HG02885 (cell line): ENCODE measurements at regions not wholly inside any gene's neighbourhood (a gene's known extent, or its start where the extent isn't known, plus 50 kb on each side); places are given as distances from the start of the nearest gene placed in this dataset.

ENCODE experiments used
- ATAC-seq: cut with Tn5 transposase; IDR thresholded peaks from one replicate; pipeline ENCODE4 v1.9.1; 2021; ENCODE audit warnings: mild to moderate bottlenecking; ENCODE audit not compliant: unreplicated experiment, poor library complexity

DNA sequence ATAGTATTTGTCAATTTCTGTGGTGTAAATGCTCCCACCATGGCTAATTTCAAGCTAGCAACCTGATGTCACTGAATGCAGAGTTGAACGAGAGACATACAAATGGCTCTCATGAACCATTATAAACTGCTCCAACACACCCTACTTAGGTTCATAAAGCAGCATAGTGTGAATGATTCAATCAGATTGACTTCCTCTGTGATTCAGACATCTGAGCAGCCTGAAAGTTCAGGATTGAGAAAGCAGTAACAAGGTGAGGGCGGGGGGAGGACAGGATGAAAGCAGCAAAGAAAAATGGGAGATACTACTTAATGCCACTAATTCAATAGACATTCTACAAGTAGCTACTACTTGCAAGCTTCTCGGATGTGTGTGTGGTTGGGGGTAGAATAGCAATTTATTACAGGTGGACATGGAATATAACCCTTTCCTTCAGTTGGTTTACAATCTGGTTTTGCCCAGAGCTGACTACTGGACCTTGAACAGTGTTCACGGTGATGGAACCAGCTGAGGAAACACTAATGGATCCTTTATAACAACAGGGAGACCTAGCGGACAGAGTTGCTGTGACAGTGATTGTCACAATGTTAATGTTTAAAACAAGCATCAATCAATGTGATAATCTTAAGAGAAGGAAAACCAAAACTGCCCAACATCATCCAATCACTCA is 52.5 kb upstream of the PELI2 start:
- no peak for ATAC-seq
